ENCODE measurements at regions not wholly inside any gene's neighbourhood (a gene's known extent, or its start where the extent isn't known, plus 50 kb on each side); places are given as distances from the start of the nearest gene placed in this dataset.

DNA sequence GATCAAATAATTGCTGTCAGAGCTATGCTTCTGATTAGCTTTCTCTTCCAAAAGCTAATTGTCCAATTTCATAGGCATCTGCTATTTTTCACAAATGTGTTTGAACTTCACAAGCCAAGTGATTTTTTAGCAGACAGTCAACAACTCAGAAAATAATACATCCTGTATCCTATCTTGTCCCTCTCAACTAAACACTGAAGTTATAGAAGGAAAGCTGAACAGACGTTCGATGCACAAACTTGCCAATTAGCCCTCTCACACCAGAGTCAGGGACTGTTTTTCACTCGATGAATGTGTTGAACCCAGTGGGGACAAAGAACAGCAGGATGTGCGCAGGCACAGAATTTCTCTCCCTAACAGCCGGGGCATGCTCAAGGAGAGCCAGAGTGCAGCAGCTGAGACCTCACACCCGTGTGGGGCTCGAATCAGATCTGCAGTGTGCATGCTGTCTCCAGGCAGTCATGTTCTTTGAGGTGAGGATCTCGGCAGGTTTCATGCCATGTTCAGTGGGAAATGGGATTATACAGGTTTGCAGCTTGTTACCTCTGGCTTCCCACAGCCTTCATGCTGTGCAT lies 246.7 kb upstream of the SDK2 start:
- Histone ChIP-seq H4K91ac (replicated peaks; ENCODE audit: insufficient read length, low read length) (no peak overlapping the region), H3K23me2 (ENCODE audit: low read depth, low read length) (no peaks in the 10 kb centered on the region; the same call in 1 of the 2 replicates), H2BK20ac (ENCODE audit: low read length) (no peak overlapping the region), H4K20me1 (replicated peaks in 1 of 2; ENCODE audit: control insufficient read depth in 1 of 2, insufficient read depth in 2 of 2, low read length in 2 of 2) (no peaks in the 10 kb centered on the region), H3K79me2 (ENCODE audit: control insufficient read depth in 1 of 2, insufficient read depth in 2 of 2, low read length in 2 of 2) (no peaks in the 10 kb centered on the region), H3K79me1 (ENCODE audit: low read depth, low read length) (no peaks in the 10 kb centered on the region), H3K4me1 (replicated peaks in 1 of 4; ENCODE audit: control insufficient read depth in 3 of 4, insufficient read depth in 4 of 4, low read length in 3 of 4) (no peaks in the 10 kb centered on the region), H3K27ac (ENCODE audit: low read depth, low read length) (no peak overlapping the region), H3K23ac (ENCODE audit: insufficient read length) (no peak overlapping the region), H2AFZ (ENCODE audit: low read length) (no peak overlapping the region), H4K5ac (ENCODE audit: insufficient read length, low read depth, low read length) (no peak overlapping the region), H3K4me2 (ENCODE audit: insufficient read depth in 1 of 2, low read depth in 2 of 2, low read length in 2 of 2) (no peak overlapping the region), H3K36me3 (ENCODE audit: control insufficient read depth in 2 of 4, insufficient read depth in 4 of 4, low read length in 3 of 4) (no peaks in the 10 kb centered on the region), H3K27me3 (replicated peaks in 1 of 4; ENCODE audit: control insufficient read depth in 3 of 4, extremely low read depth in 1 of 4, insufficient read depth in 3 of 4, low read length in 3 of 4) (peaks cover 0 to 3% (median 0%) of the 10 kb centered on the region in 4 experiments; a peak in 2 of 7 replicates), H3K4ac (replicated peaks; ENCODE audit: insufficient read length, low read depth, low read length) (no peak overlapping the region), H3K56ac (replicated peaks; ENCODE audit: insufficient read length, low read depth, low read length) (no peak overlapping the region), H2BK120ac (replicated peaks; ENCODE audit: low read depth, low read length) (no peak overlapping the region), H4K8ac (ENCODE audit: extremely low read depth, insufficient read depth, low read length) (peak overlapping the region; percentile 29; the same call in 1 of the 2 replicates), H2AK5ac (ENCODE audit: low read depth, low read length) (no peak overlapping the region), H2BK12ac (ENCODE audit: low read depth, low read length) (no peak overlapping the region), H3K14ac (ENCODE audit: insufficient read length) (no peak overlapping the region), H2BK15ac (ENCODE audit: low read length) (no peak overlapping the region), H3K18ac (ENCODE audit: extremely low read depth, low read length) (no peak overlapping the region), H2BK5ac (ENCODE audit: low read depth, low read length) (no peak overlapping the region), H3K9ac (replicated peaks in 1 of 4; ENCODE audit: extremely low read depth in 1 of 4, low read depth in 3 of 4, low read length in 3 of 4) (no peak overlapping the region), H3K4me3 (ENCODE audit: extremely low read depth in 1 of 4, insufficient read depth in 2 of 4, low read depth in 3 of 4, low read length in 4 of 4) (no peak overlapping the region), H3K9me3 (ENCODE audit: insufficient read depth in 2 of 2, low read depth in 1 of 2, low read length in 1 of 2) (no peaks in the 10 kb centered on the region)
- TF ChIP-seq NANOG (IDR thresholded peaks at IDR 0.05; ENCODE audit: insufficient read depth, low read depth, low read length, poor library complexity, severe bottlenecking) (no peak), SP4 (IDR thresholded peaks at IDR 0.05; ENCODE audit: low read length) (no peak), SIN3A (conservative IDR thresholded peaks at IDR 0.05 in 1 of 2, IDR thresholded peaks at IDR 0.05 in 1 of 2; ENCODE audit: low read depth in 1 of 2, low read length in 2 of 2) (no peak), BCL11A (IDR thresholded peaks at IDR 0.05; ENCODE audit: low read depth in 2 of 2, low read length in 2 of 2) (no peak), RAD21 (IDR thresholded peaks at IDR 0.05 in 1 of 2, conservative IDR thresholded peaks at IDR 0.05 in 1 of 2; ENCODE audit: low read depth in 2 of 2, low read length in 2 of 2) (no peak), RFX5 (IDR thresholded peaks at IDR 0.05; ENCODE audit: borderline replicate concordance, low read depth, low read length) (no peak)
- TF ChIP-seq, protein P1, sequence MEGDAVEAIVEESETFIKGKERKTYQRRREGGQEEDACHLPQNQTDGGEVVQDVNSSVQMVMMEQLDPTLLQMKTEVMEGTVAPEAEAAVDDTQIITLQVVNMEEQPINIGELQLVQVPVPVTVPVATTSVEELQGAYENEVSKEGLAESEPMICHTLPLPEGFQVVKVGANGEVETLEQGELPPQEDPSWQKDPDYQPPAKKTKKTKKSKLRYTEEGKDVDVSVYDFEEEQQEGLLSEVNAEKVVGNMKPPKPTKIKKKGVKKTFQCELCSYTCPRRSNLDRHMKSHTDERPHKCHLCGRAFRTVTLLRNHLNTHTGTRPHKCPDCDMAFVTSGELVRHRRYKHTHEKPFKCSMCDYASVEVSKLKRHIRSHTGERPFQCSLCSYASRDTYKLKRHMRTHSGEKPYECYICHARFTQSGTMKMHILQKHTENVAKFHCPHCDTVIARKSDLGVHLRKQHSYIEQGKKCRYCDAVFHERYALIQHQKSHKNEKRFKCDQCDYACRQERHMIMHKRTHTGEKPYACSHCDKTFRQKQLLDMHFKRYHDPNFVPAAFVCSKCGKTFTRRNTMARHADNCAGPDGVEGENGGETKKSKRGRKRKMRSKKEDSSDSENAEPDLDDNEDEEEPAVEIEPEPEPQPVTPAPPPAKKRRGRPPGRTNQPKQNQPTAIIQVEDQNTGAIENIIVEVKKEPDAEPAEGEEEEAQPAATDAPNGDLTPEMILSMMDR (IDR thresholded peaks at IDR 0.05; ENCODE audit: control extremely low read depth in 1 of 3, insufficient read depth in 1 of 3, low read depth in 1 of 3, low read length in 3 of 3) = no peak
- FAIRE-seq (no peak), DNase-seq (ENCODE audit: low read depth in 1 of 2, low spot score in 2 of 2) (no peak)
- 96% methylated on average over 8 of the region's 8 CpGs; no CpG with 5 or more reads in 1 of the 2 experiments for WGBS, 2 experiments (ENCODE audit: extremely low coverage in 1 of 2, insufficient coverage in 1 of 2, insufficient read length in 1 of 2, insufficient replicate concordance in 2 of 2, low coverage in 1 of 2, low lambda C conversion rate in 2 of 2, missing lambda C conversion rate in 1 of 2)
- CTCF ChIA-PET (ENCODE audit: partially characterized antibody) = interaction anchor here (0.6 to 2.3 kb wide), 6 partner anchors 8 to 227 kb away, joined by 3 to 8 read pairs (median 4); no protein-coding TSS in a partner anchor
- POLR2A ChIA-PET (ENCODE audit: partially characterized antibody) = no interaction called here
